Mucosa of descending colon (tissue), 3 donors: ENCODE measurements at regions not wholly inside any gene's neighbourhood (a gene's known extent, or its start where the extent isn't known, plus 50 kb on each side); places are given as distances from the start of the nearest gene placed in this dataset.

Experiments used
- ATAC-seq: fragments of 200-7000 bp; cut with Tn5 transposase; one replicate; pipeline ENCODE4 v1.9.1; 2020; ENCODE audit warnings: mild to moderate bottlenecking, moderate library complexity
- DNase-seq, 3 donors: peaks; one replicate each; pipeline ENCODE4 v3.0.0-alpha.2; 2020
- H3K36me3 ChIP-seq: fragments of 200-600 bp; one replicate; pipeline ENCODE4 v1.8.0; 2021; ENCODE audit warnings: low read depth, mild to moderate bottlenecking
- H3K4me1 ChIP-seq: fragments of 200-600 bp; one replicate; pipeline ENCODE4 v1.8.0; 2021; ENCODE audit warnings: low read depth, mild to moderate bottlenecking
- H3K4me3 ChIP-seq: fragments of 200-600 bp; one replicate; pipeline ENCODE4 v1.8.0; 2021; ENCODE audit warnings: mild to moderate bottlenecking
- H3K9me3 ChIP-seq: fragments of 200-600 bp; one replicate; pipeline ENCODE4 v1.8.0; 2021; ENCODE audit warnings: mild to moderate bottlenecking
- intact Hi-C, 2 donors: fragments of 100-400 bp; cut with DNase I in 1 of 2; cut with micrococcal nuclease in 1 of 2; formaldehyde crosslinking; loops; one replicate each; pipeline versions ENCODE4 v1.11.0 to v1.11.1; 2022; cut with DNase I, micrococcal nuclease
- TF ChIP-seq, protein P1 (sequence below): fragments of 200-600 bp; IDR thresholded peaks from one replicate; pipeline ENCODE4 v1.8.0; 2022; ENCODE audit warnings: antibody characterized with exemption, mild to moderate bottlenecking
- donor health status: DM: no; HTN: no; CAD: no; lungs with moderate emphysema.
- donor health status: DM: no; HTN: no; CAD: no.
- donor health status: DM: no; HTN: yes; CAD: no.

- Histone ChIP-seq H3K36me3 (no peaks in the 10 kb centered on the region), H3K4me1 (no peaks in the 10 kb centered on the region), H3K9me3 (no peaks in the 10 kb centered on the region), H3K4me3 (no peak overlapping the region)
- TF ChIP-seq, protein P1, sequence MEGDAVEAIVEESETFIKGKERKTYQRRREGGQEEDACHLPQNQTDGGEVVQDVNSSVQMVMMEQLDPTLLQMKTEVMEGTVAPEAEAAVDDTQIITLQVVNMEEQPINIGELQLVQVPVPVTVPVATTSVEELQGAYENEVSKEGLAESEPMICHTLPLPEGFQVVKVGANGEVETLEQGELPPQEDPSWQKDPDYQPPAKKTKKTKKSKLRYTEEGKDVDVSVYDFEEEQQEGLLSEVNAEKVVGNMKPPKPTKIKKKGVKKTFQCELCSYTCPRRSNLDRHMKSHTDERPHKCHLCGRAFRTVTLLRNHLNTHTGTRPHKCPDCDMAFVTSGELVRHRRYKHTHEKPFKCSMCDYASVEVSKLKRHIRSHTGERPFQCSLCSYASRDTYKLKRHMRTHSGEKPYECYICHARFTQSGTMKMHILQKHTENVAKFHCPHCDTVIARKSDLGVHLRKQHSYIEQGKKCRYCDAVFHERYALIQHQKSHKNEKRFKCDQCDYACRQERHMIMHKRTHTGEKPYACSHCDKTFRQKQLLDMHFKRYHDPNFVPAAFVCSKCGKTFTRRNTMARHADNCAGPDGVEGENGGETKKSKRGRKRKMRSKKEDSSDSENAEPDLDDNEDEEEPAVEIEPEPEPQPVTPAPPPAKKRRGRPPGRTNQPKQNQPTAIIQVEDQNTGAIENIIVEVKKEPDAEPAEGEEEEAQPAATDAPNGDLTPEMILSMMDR = no peak
- intact Hi-C loops = no loop called here
- no peak for ATAC-seq
- no peak for DNase-seq
Measured at GRCh38 chr19:28500982-28501630, 711.8 kb downstream of the UQCRFS1 start.

GRCh38 chr19:28500296-28500695, 712.7 kb downstream of the UQCRFS1 start:
- Histone ChIP-seq H3K4me3 (no peak overlapping the region), H3K36me3 (no peaks in the 10 kb centered on the region), H3K4me1 (no peaks in the 10 kb centered on the region), H3K9me3 (no peaks in the 10 kb centered on the region)
- TF ChIP-seq, protein P1 = no peak
- ATAC-seq (no peak), DNase-seq (no peak)
- intact Hi-C loops = no loop called here

DNA sequence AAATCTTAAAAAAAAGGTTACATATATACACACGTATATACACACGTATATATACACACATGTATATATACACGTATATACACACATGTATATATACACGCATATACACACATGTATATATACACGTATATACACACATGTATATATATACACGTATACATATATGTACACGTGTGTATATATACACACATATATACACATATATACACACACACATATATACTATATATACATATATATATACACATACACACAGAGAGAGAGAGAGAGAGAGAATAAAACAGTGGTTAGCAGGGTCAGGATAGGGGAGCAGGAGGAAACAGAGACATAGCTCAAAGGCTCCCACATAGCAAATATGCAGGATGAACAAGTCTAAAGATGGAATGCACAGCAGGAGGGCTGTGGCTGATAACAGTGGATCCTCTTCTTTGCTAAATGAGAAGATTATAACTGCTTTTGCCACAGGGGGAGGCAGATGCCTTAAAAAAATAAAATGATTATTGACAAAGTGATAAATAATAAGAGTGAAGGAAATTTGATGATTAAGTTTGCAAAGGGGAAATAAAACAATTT, 714.5 kb downstream of the UQCRFS1 start:
- TF ChIP-seq, protein P1 = no peak
- Histone ChIP-seq H3K4me1 (no peaks in the 10 kb centered on the region), H3K4me3 (no peak overlapping the region), H3K36me3 (no peaks in the 10 kb centered on the region), H3K9me3 (no peaks in the 10 kb centered on the region)
- ATAC-seq = no peak
- intact Hi-C loops = no loop called here
- no peak for DNase-seq

GRCh38 chr19:28497887-28498286, 715.1 kb downstream of the UQCRFS1 start:
- TF ChIP-seq, protein P1 = no peak
- ATAC-seq = no peak
- intact Hi-C loops = no loop called here
- no peak for DNase-seq
- Histone ChIP-seq H3K4me1 (no peaks in the 10 kb centered on the region), H3K36me3 (no peaks in the 10 kb centered on the region), H3K9me3 (no peaks in the 10 kb centered on the region), H3K4me3 (no peak overlapping the region)

DNA sequence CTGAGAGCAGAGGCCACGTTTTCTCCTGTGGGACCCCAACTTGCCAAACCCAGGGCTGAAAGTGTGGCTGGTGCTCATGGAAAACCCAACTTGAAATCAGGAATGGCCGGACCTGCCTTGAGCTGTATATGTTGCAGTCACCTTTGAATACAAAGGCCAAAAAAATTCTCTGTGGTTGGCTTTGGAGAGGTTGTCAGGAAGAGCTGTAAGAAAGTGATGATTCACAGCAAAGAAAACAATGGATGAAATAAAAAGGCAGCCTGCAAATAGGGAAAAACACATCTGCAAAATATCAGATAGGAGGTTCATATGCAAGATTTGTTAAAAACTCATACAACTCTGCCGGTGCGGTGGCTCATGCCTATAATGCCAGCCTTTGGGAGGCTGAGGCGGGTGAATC, 715.8 kb downstream of the UQCRFS1 start:
- TF ChIP-seq, protein P1 = no peak
- no peak for DNase-seq
- Histone ChIP-seq H3K4me1 (no peaks in the 10 kb centered on the region), H3K9me3 (no peaks in the 10 kb centered on the region), H3K36me3 (no peaks in the 10 kb centered on the region), H3K4me3 (no peak overlapping the region)
- no peak for ATAC-seq
- intact Hi-C loops = no loop called here
